GM19395 (cell line): ENCODE measurements at regions not wholly inside any gene's neighbourhood (a gene's known extent, or its start where the extent isn't known, plus 50 kb on each side); places are given as distances from the start of the nearest gene placed in this dataset.
"Not testable (repeated sequence)": the region's sequence is repeated elsewhere in the genome, so short reads cannot be mapped to it uniquely, and the experiment has no call there.

Source experiments
- ATAC-seq: cut with Tn5 transposase; IDR thresholded peaks from one replicate; pipeline ENCODE4 v1.9.1; 2021; ENCODE audit warnings: mild to moderate bottlenecking, moderate library complexity; ENCODE audit not compliant: unreplicated experiment

GRCh38 chr15:95121191-95121590, 889.8 kb downstream of the MCTP2 start:
- ATAC-seq = no peak

- no peak for ATAC-seq
Measured at GRCh38 chr15:95125803-95126202, 894.4 kb downstream of the MCTP2 start.

- ATAC-seq = no peak
Measured at GRCh38 chr15:95127356-95127755, 896.0 kb downstream of the MCTP2 start.

GRCh38 chr15:95129574-95129973, 898.2 kb downstream of the MCTP2 start:
- ATAC-seq = no peak

- no peak for ATAC-seq
Measured at GRCh38 chr15:95131131-95131556, 899.8 kb downstream of the MCTP2 start.

- no peak for ATAC-seq
Measured at GRCh38 chr15:95132774-95133173, 901.4 kb downstream of the MCTP2 start.

GRCh38 chr15:95134431-95135110, 903.2 kb downstream of the MCTP2 start:
- ATAC-seq = no peak

- ATAC-seq = no peak
Measured at GRCh38 chr15:95138604-95139270, 907.4 kb downstream of the MCTP2 start.

- ATAC-seq = no peak
Measured at GRCh38 chr15:95141486-95141885, 910.1 kb downstream of the MCTP2 start.

- ATAC-seq = no peak
Measured at GRCh38 chr15:95142531-95142930, 911.2 kb downstream of the MCTP2 start.

- ATAC-seq = no peak
Measured at GRCh38 chr15:95146481-95146880, 915.1 kb downstream of the MCTP2 start.

- no peak for ATAC-seq
Measured at GRCh38 chr15:95148183-95148582, 916.8 kb downstream of the MCTP2 start.

GRCh38 chr15:95149036-95149435, 917.7 kb downstream of the MCTP2 start:
- no peak for ATAC-seq

- ATAC-seq = no peak
Measured at GRCh38 chr15:95149771-95150170, 918.4 kb downstream of the MCTP2 start.

GRCh38 chr15:95150466-95150865, 919.1 kb downstream of the MCTP2 start:
- ATAC-seq = no peak

GRCh38 chr15:95152741-95153140, 921.4 kb downstream of the MCTP2 start:
- ATAC-seq = no peak

GRCh38 chr15:95153201-95153600, 921.8 kb downstream of the MCTP2 start:
- not testable (repeated sequence) for ATAC-seq

- no peak for ATAC-seq
Measured at GRCh38 chr15:95160316-95160715, 929.0 kb downstream of the MCTP2 start.

GRCh38 chr15:95162069-95162468, 930.7 kb downstream of the MCTP2 start:
- ATAC-seq = no peak

GRCh38 chr15:95162531-95162930, 931.2 kb downstream of the MCTP2 start:
- ATAC-seq = no peak

GRCh38 chr15:95162967-95163531, 931.7 kb downstream of the MCTP2 start:
- no peak for ATAC-seq

- ATAC-seq = no peak
Measured at GRCh38 chr15:95168152-95168551, 936.8 kb downstream of the MCTP2 start.
